HEK293 (cell line): ENCODE measurements at regions not wholly inside any gene's neighbourhood (a gene's known extent, or its start where the extent isn't known, plus 50 kb on each side); places are given as distances from the start of the nearest gene placed in this dataset.

Experiments used
- CTCF ChIA-PET: fragments of 350-600 bp; formaldehyde crosslinking; extraction: SDS; loops from one replicate; lab custom pipeline; 2021; ENCODE audit warnings: antibody characterized with exemption; lab: Yijun Ruan, JAX
- POLR2A ChIA-PET: fragments of 300-600 bp; formaldehyde crosslinking; extraction: SDS; loops from one replicate; lab custom pipeline; 2020; ENCODE audit warnings: antibody characterized with exemption, inconsistent platforms; lab: Yijun Ruan, JAX
- H3K27ac ChIP-seq: fragments of 200-500 bp; sonication (Bioruptor generic); 2 replicates; pipeline ENCODE4 v1.5.1; 2014; ENCODE audit warnings: low read depth, low read length, control low read depth, inconsistent platforms; ENCODE audit errors: extremely low read depth
- H3K36me3 ChIP-seq, 2 experiments: fragments of 200-500 bp in 1 of 2; sonication (Bioruptor generic) in 1 of 2; 1 replicate in 1 of 2; 2 replicates in 1 of 2; pipeline ENCODE4 v1.5.1; 2014 to 2017; ENCODE audit warnings: inconsistent platforms in 2 of 2, low read length in 2 of 2; ENCODE audit not compliant: control insufficient read depth in 2 of 2, insufficient read depth in 1 of 2
- H3K4me1 ChIP-seq: fragments of 200-500 bp; sonication (Bioruptor generic); 2 replicates; pipeline ENCODE4 v1.5.1; 2014; ENCODE audit warnings: mild to moderate bottlenecking, low read length, inconsistent platforms; ENCODE audit not compliant: control insufficient read depth, insufficient read depth
- H3K4me3 ChIP-seq: 2 replicates; pipeline ENCODE4 v1.5.1; 2011; ENCODE audit warnings: low read depth, mild to moderate bottlenecking, control low read depth, low read length, moderate library complexity
- H3K9me3 ChIP-seq: fragments of 200-500 bp; sonication (Bioruptor generic); 2 replicates; pipeline ENCODE4 v1.5.1; 2014; ENCODE audit warnings: low read depth, low read length, inconsistent platforms; ENCODE audit not compliant: control insufficient read depth, insufficient read depth
- BCL11B ChIP-seq: fragments of 450-650 bp; formaldehyde crosslinking; IDR thresholded peaks from 2 replicates; pipeline ENCODE4 v1.5.1; 2016; ENCODE audit warnings: low read depth, missing biosample characterization, missing genetic modification characterization
- SALL2 ChIP-seq: fragments of 450-650 bp; formaldehyde crosslinking; IDR thresholded peaks from 2 replicates; pipeline ENCODE4 v1.5.0; 2017; ENCODE audit warnings: missing biosample characterization, mild to moderate bottlenecking, missing genetic modification characterization, borderline replicate concordance
- SCRT1 ChIP-seq: fragments of 450-650 bp; formaldehyde crosslinking; IDR thresholded peaks from 2 replicates; pipeline ENCODE4 v1.5.1; 2016; ENCODE audit warnings: missing biosample characterization, missing genetic modification characterization, borderline replicate concordance
- SCRT2 ChIP-seq: fragments of 450-650 bp; formaldehyde crosslinking; IDR thresholded peaks from 2 replicates; pipeline ENCODE4 v1.5.1; 2016; ENCODE audit warnings: missing biosample characterization, missing genetic modification characterization
- WT1 ChIP-seq: fragments of 450-650 bp; formaldehyde crosslinking; IDR thresholded peaks from 2 replicates; pipeline ENCODE4 v1.5.1; 2016; ENCODE audit warnings: missing biosample characterization, missing genetic modification characterization
- ZBTB1 ChIP-seq: fragments of 450-650 bp; formaldehyde crosslinking; IDR thresholded peaks from 2 replicates; pipeline ENCODE4 v1.5.1; 2016; ENCODE audit warnings: missing biosample characterization, missing genetic modification characterization
- ZFHX2 ChIP-seq: fragments of 450-650 bp; formaldehyde crosslinking; conservative IDR thresholded peaks from 2 replicates; pipeline ENCODE4 v1.5.1; 2016; ENCODE audit warnings: missing biosample characterization, missing genetic modification characterization
- ZNF112 ChIP-seq: fragments of 450-650 bp; formaldehyde crosslinking; IDR thresholded peaks from 2 replicates; pipeline ENCODE4 v1.5.0; 2017; ENCODE audit warnings: missing biosample characterization, missing genetic modification characterization
- ZNF133 ChIP-seq: fragments of 450-650 bp; formaldehyde crosslinking; IDR thresholded peaks from 2 replicates; pipeline ENCODE4 v1.5.1; 2016; ENCODE audit warnings: missing biosample characterization, missing genetic modification characterization
- ZNF157 ChIP-seq: fragments of 450-650 bp; formaldehyde crosslinking; IDR thresholded peaks from 2 replicates; pipeline ENCODE4 v1.5.1; 2016; ENCODE audit warnings: missing biosample characterization, missing genetic modification characterization
- ZNF2 ChIP-seq: fragments of 450-650 bp; formaldehyde crosslinking; IDR thresholded peaks from 2 replicates; pipeline ENCODE4 v1.5.1; 2016; ENCODE audit warnings: missing biosample characterization, missing genetic modification characterization
- ZNF202 ChIP-seq: fragments of 450-650 bp; formaldehyde crosslinking; IDR thresholded peaks from 2 replicates; pipeline ENCODE4 v1.5.1; 2016; ENCODE audit warnings: missing biosample characterization, missing genetic modification characterization, borderline replicate concordance
- ZNF221 ChIP-seq: fragments of 450-650 bp; formaldehyde crosslinking; IDR thresholded peaks from 2 replicates; pipeline ENCODE4 v1.5.1; 2017; ENCODE audit warnings: missing biosample characterization, missing genetic modification characterization, borderline replicate concordance
- ZNF248 ChIP-seq: fragments of 450-650 bp; formaldehyde crosslinking; IDR thresholded peaks from 2 replicates; pipeline ENCODE4 v1.5.1; 2017; ENCODE audit warnings: missing biosample characterization, missing genetic modification characterization
- ZNF354C ChIP-seq: fragments of 450-650 bp; formaldehyde crosslinking; IDR thresholded peaks from 2 replicates; pipeline ENCODE4 v1.5.1; 2016; ENCODE audit warnings: missing biosample characterization, missing genetic modification characterization, low read depth, borderline replicate concordance
- ZNF366 ChIP-seq: fragments of 450-650 bp; formaldehyde crosslinking; conservative IDR thresholded peaks from 2 replicates; pipeline ENCODE4 v1.5.1; 2016; ENCODE audit warnings: missing biosample characterization, missing genetic modification characterization
- ZNF391 ChIP-seq: fragments of 450-650 bp; formaldehyde crosslinking; IDR thresholded peaks from 2 replicates; pipeline ENCODE4 v1.5.1; 2016; ENCODE audit warnings: low read depth, missing biosample characterization, missing genetic modification characterization, borderline replicate concordance
- ZNF530 ChIP-seq: fragments of 450-650 bp; formaldehyde crosslinking; IDR thresholded peaks from 2 replicates; pipeline ENCODE4 v1.5.1; 2016; ENCODE audit warnings: low read depth, missing biosample characterization, missing genetic modification characterization
- ZNF580 ChIP-seq: fragments of 450-650 bp; formaldehyde crosslinking; IDR thresholded peaks from 2 replicates; pipeline ENCODE4 v1.5.1; 2016; ENCODE audit warnings: missing biosample characterization, missing genetic modification characterization
- ZNF621 ChIP-seq: fragments of 450-650 bp; formaldehyde crosslinking; IDR thresholded peaks from 2 replicates; pipeline ENCODE4 v1.5.1; 2017; ENCODE audit warnings: missing biosample characterization, missing genetic modification characterization
- ZNF707 ChIP-seq: fragments of 450-650 bp; formaldehyde crosslinking; IDR thresholded peaks from 2 replicates; pipeline ENCODE4 v1.5.1; 2016; ENCODE audit warnings: missing biosample characterization, missing genetic modification characterization
- ZNF747 ChIP-seq: fragments of 450-650 bp; formaldehyde crosslinking; IDR thresholded peaks from 2 replicates; pipeline ENCODE4 v1.5.1; 2016; ENCODE audit warnings: missing biosample characterization, missing genetic modification characterization
- ZNF791 ChIP-seq: fragments of 450-650 bp; formaldehyde crosslinking; IDR thresholded peaks from 2 replicates; pipeline ENCODE4 v1.5.1; 2016; ENCODE audit warnings: missing biosample characterization, missing genetic modification characterization
- ZNF792 ChIP-seq: fragments of 450-650 bp; formaldehyde crosslinking; IDR thresholded peaks from 2 replicates; pipeline ENCODE4 v1.5.1; 2016; ENCODE audit warnings: missing biosample characterization, missing genetic modification characterization
- TF ChIP-seq, protein P1 (sequence below): fragments of 450-650 bp; formaldehyde crosslinking; IDR thresholded peaks from 2 replicates; pipeline ENCODE4 v1.5.1; 2016; ENCODE audit warnings: missing biosample characterization, missing genetic modification characterization
- TF ChIP-seq, protein P2 (sequence below): fragments of 450-650 bp; formaldehyde crosslinking; IDR thresholded peaks from 2 replicates; pipeline ENCODE4 v1.5.1; 2016; ENCODE audit warnings: missing biosample characterization, missing genetic modification characterization
- TF ChIP-seq, protein P3 (sequence below): fragments of 450-650 bp; formaldehyde crosslinking; IDR thresholded peaks from 2 replicates; pipeline ENCODE4 v1.5.1; 2016; ENCODE audit warnings: missing biosample characterization, missing genetic modification characterization
- TF ChIP-seq, protein P4 (sequence below): IDR thresholded peaks from 2 replicates; pipeline ENCODE4 v1.6.1; 2011; ENCODE audit warnings: mild to moderate bottlenecking, low read depth, low read length, borderline replicate concordance

- ChIA-PET CTCF (no interaction called here), POLR2A (no interaction called here)
- no peaks in the 10 kb centered on the region for H3K4me1 ChIP-seq
- H3K4me3 ChIP-seq = no peak overlapping the region
- H3K9me3 ChIP-seq = no peaks in the 10 kb centered on the region
- no peak overlapping the region for H3K27ac ChIP-seq
- H3K36me3 ChIP-seq = no peaks in the 10 kb centered on the region
- no peak for TF ChIP-seq WT1
- no peak for TF ChIP-seq ZNF792
- TF ChIP-seq ZNF391 (tag by site-specific recombination) = no peak
- no peak for TF ChIP-seq ZNF621
- TF ChIP-seq ZNF221 (tag by site-specific recombination) = no peak
- TF ChIP-seq ZNF354C (tag by site-specific recombination) = no peak
- no peak for TF ChIP-seq ZNF202 (tag by site-specific recombination)
- no peak for TF ChIP-seq SCRT2 (tag by site-specific recombination)
Observed at GRCh38 chr4:19266566-19266965, 985.1 kb upstream of the SLIT2 start.

DNA sequence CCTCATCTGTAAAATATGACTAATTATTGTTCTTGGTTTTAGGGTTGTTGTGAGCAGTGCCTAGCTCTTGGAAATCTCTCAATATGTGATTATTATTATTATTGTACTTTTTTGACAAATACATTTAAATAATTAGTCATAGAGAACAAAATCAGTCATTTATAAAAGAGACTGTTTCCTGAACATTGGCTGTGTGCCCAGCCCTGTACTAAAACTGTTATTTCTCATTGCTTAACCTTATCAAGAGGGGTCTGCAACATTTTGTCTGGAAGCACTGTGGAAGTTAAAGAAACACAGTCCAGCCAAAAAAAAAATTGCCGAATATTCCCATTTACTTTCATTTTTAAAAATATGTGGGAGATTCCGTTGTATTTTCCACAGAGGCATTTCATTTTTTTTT, 989.2 kb upstream of the SLIT2 start:
- TF ChIP-seq ZNF133 (tag by site-specific recombination) = no peak
- TF ChIP-seq ZNF580 (tag by site-specific recombination) = no peak
- no peak for TF ChIP-seq ZNF707 (tag by site-specific recombination)
- TF ChIP-seq ZNF2 (tag by site-specific recombination) = no peak
- TF ChIP-seq ZNF112 (tag by site-specific recombination) = no peak
- no peak for TF ChIP-seq ZBTB1 (tag by site-specific recombination)
- TF ChIP-seq, protein P1, sequence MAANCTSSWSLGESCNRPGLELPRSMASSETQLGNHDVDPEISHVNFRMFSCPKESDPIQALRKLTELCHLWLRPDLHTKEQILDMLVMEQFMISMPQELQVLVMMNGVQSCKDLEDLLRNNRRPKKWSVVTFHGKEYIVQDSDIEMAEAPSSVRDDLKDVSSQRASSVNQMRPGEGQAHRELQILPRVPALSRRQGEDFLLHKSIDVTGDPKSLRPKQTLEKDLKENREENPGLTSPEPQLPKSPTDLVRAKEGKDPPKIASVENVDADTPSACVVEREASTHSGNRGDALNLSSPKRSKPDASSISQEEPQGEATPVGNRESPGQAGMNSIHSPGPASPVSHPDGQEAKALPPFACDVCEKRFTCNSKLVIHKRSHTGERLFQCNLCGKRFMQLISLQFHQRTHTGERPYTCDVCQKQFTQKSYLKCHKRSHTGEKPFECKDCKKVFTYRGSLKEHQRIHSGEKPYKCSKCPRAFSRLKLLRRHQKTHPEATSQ = no peak
- no peak for TF ChIP-seq ZNF747
- TF ChIP-seq, protein P2, sequence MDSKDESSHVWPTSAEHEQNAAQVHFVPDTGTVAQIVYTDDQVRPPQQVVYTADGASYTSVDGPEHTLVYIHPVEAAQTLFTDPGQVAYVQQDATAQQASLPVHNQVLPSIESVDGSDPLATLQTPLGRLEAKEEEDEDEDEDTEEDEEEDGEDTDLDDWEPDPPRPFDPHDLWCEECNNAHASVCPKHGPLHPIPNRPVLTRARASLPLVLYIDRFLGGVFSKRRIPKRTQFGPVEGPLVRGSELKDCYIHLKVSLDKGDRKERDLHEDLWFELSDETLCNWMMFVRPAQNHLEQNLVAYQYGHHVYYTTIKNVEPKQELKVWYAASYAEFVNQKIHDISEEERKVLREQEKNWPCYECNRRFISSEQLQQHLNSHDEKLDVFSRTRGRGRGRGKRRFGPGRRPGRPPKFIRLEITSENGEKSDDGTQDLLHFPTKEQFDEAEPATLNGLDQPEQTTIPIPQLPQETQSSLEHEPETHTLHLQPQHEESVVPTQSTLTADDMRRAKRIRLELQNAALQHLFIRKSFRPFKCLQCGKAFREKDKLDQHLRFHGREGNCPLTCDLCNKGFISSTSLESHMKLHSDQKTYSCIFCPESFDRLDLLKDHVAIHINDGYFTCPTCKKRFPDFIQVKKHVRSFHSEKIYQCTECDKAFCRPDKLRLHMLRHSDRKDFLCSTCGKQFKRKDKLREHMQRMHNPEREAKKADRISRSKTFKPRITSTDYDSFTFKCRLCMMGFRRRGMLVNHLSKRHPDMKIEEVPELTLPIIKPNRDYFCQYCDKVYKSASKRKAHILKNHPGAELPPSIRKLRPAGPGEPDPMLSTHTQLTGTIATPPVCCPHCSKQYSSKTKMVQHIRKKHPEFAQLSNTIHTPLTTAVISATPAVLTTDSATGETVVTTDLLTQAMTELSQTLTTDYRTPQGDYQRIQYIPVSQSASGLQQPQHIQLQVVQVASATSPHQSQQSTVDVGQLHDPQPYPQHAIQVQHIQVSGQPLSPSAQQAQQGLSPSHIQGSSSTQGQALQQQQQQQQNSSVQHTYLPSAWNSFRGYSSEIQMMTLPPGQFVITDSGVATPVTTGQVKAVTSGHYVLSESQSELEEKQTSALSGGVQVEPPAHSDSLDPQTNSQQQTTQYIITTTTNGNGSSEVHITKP (tag by site-specific recombination) = no peak
- TF ChIP-seq ZNF366 (tag by site-specific recombination) = no peak
- TF ChIP-seq, protein P3, sequence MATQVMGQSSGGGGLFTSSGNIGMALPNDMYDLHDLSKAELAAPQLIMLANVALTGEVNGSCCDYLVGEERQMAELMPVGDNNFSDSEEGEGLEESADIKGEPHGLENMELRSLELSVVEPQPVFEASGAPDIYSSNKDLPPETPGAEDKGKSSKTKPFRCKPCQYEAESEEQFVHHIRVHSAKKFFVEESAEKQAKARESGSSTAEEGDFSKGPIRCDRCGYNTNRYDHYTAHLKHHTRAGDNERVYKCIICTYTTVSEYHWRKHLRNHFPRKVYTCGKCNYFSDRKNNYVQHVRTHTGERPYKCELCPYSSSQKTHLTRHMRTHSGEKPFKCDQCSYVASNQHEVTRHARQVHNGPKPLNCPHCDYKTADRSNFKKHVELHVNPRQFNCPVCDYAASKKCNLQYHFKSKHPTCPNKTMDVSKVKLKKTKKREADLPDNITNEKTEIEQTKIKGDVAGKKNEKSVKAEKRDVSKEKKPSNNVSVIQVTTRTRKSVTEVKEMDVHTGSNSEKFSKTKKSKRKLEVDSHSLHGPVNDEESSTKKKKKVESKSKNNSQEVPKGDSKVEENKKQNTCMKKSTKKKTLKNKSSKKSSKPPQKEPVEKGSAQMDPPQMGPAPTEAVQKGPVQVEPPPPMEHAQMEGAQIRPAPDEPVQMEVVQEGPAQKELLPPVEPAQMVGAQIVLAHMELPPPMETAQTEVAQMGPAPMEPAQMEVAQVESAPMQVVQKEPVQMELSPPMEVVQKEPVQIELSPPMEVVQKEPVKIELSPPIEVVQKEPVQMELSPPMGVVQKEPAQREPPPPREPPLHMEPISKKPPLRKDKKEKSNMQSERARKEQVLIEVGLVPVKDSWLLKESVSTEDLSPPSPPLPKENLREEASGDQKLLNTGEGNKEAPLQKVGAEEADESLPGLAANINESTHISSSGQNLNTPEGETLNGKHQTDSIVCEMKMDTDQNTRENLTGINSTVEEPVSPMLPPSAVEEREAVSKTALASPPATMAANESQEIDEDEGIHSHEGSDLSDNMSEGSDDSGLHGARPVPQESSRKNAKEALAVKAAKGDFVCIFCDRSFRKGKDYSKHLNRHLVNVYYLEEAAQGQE = no peak
- no peak for TF ChIP-seq ZNF157 (tag by site-specific recombination)
- TF ChIP-seq ZNF530 (tag by site-specific recombination) = no peak
- no peak for TF ChIP-seq ZFHX2 (tag by site-specific recombination)
- TF ChIP-seq, protein P4, sequence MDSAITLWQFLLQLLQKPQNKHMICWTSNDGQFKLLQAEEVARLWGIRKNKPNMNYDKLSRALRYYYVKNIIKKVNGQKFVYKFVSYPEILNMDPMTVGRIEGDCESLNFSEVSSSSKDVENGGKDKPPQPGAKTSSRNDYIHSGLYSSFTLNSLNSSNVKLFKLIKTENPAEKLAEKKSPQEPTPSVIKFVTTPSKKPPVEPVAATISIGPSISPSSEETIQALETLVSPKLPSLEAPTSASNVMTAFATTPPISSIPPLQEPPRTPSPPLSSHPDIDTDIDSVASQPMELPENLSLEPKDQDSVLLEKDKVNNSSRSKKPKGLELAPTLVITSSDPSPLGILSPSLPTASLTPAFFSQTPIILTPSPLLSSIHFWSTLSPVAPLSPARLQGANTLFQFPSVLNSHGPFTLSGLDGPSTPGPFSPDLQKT = no peak
- no peak for TF ChIP-seq ZNF791 (tag by site-specific recombination)
- no peak for TF ChIP-seq SALL2 (tag by site-specific recombination)
- no peak for TF ChIP-seq ZNF248 (tag by site-specific recombination)
- no peak for TF ChIP-seq BCL11B
- no peak for TF ChIP-seq SCRT1 (tag by site-specific recombination)
- no peaks in the 10 kb centered on the region for H3K9me3 ChIP-seq
- CTCF ChIA-PET = no interaction called here
- no peaks in the 10 kb centered on the region for H3K36me3 ChIP-seq
- POLR2A ChIA-PET = no interaction called here
- no peak overlapping the region for H3K4me3 ChIP-seq
- no peaks in the 10 kb centered on the region for H3K4me1 ChIP-seq
- no peak overlapping the region for H3K27ac ChIP-seq
